ENCODE measurements at regions not wholly inside any gene's neighbourhood (a gene's known extent, or its start where the extent isn't known, plus 50 kb on each side); places are given as distances from the start of the nearest gene placed in this dataset.
"Not testable (repeated sequence)": the region's sequence is repeated elsewhere in the genome, so short reads cannot be mapped to it uniquely, and the experiment has no call there.

GRCh38 chr17:20665103-20665955 lies 85.8 kb downstream of the CDRT15L2 start:
- H3K36me3 ChIP-seq (ENCODE audit: control insufficient read depth in 2 of 2, insufficient read depth in 2 of 2, low read length in 1 of 2); H3K4me1 ChIP-seq (ENCODE audit: control insufficient read depth in 2 of 2, insufficient read depth in 2 of 2, low read length in 2 of 2); H3K27me3 ChIP-seq (ENCODE audit: control insufficient read depth in 2 of 2, insufficient read depth in 1 of 2, low read length in 1 of 2); H3K9me3 ChIP-seq (ENCODE audit: control insufficient read depth in 2 of 2, insufficient read depth in 1 of 2, low read length in 1 of 2); H3K4me3 ChIP-seq (ENCODE audit: low read length in 2 of 2); H3K27ac ChIP-seq (ENCODE audit: low read depth in 1 of 2, low read length in 1 of 2); DNase-seq (ENCODE audit: low read depth in 6 of 9, low spot score in 9 of 9): not testable (repeated sequence)
- 89% methylated on average over 3 of the region's 6 CpGs for WGBS

- not testable (repeated sequence) for H3K27me3 ChIP-seq (ENCODE audit: control insufficient read depth in 2 of 2, insufficient read depth in 1 of 2, low read length in 1 of 2); H3K4me1 ChIP-seq (ENCODE audit: control insufficient read depth in 2 of 2, insufficient read depth in 2 of 2, low read length in 2 of 2); H3K36me3 ChIP-seq (ENCODE audit: control insufficient read depth in 2 of 2, insufficient read depth in 2 of 2, low read length in 1 of 2); H3K4me3 ChIP-seq (ENCODE audit: low read length in 2 of 2); H3K27ac ChIP-seq (ENCODE audit: low read depth in 1 of 2, low read length in 1 of 2); DNase-seq (ENCODE audit: low read depth in 6 of 9, low spot score in 9 of 9); H3K9me3 ChIP-seq (ENCODE audit: control insufficient read depth in 2 of 2, insufficient read depth in 1 of 2, low read length in 1 of 2)
- WGBS: 95% methylated on average over 6 of the region's 6 CpGs
Observed at GRCh38 chr17:20666689-20667088, 87.2 kb downstream of the CDRT15L2 start.

DNA sequence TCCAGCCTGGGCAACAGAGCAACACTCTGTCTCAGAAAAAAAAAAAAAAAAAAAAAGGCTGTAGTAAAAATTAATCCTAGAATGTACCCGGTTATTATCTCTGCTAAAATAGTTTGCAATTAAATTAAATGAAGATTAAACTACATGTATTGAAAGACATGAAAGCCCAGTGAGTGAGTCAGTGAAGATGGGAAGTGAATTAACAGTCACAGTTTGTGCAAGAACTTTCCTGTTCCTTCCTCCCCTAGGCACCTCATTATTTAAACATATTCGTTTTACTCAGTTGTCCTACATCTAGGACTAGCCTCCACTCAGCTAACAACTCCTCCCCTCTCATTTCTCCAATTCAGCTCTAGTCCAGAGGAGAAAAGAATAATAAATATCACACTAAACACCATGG lies 88.2 kb downstream of the CDRT15L2 start:
- H3K4me1 ChIP-seq (ENCODE audit: control insufficient read depth in 2 of 2, insufficient read depth in 2 of 2, low read length in 2 of 2); H3K36me3 ChIP-seq (ENCODE audit: control insufficient read depth in 2 of 2, insufficient read depth in 2 of 2, low read length in 1 of 2); H3K27ac ChIP-seq (ENCODE audit: low read depth in 1 of 2, low read length in 1 of 2); DNase-seq (ENCODE audit: low read depth in 6 of 9, low spot score in 9 of 9); H3K9me3 ChIP-seq (ENCODE audit: control insufficient read depth in 2 of 2, insufficient read depth in 1 of 2, low read length in 1 of 2); H3K4me3 ChIP-seq (ENCODE audit: low read length in 2 of 2); H3K27me3 ChIP-seq (ENCODE audit: control insufficient read depth in 2 of 2, insufficient read depth in 1 of 2, low read length in 1 of 2): not testable (repeated sequence)
- WGBS: 83% methylated on average over 2 of the region's 2 CpGs

DNA sequence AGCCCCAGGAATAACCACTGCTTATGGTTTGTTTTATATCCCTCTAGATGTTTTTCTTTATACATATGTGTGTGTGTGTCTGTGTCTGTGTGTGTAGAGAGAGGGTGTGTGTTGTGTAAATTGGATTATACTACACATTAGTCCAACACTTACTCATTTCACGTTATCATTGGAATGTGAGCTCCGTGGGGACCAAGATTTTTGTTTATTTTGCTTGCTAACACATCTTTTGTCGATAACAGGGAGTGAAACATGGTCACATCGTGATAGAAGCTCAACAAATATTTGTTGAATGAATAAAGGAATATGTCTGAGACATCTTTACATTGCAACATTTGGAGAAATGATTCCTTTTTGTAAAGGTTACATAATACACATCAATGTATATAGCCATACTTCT lies 88.8 kb downstream of the CDRT15L2 start:
- not testable (repeated sequence) for H3K27me3 ChIP-seq (ENCODE audit: control insufficient read depth in 2 of 2, insufficient read depth in 1 of 2, low read length in 1 of 2); H3K4me1 ChIP-seq (ENCODE audit: control insufficient read depth in 2 of 2, insufficient read depth in 2 of 2, low read length in 2 of 2)

GRCh38 chr17:20668868-20669267 lies 89.3 kb downstream of the CDRT15L2 start:
- H3K9me3 ChIP-seq (ENCODE audit: control insufficient read depth in 2 of 2, insufficient read depth in 1 of 2, low read length in 1 of 2); H3K4me1 ChIP-seq (ENCODE audit: control insufficient read depth in 2 of 2, insufficient read depth in 2 of 2, low read length in 2 of 2); H3K4me3 ChIP-seq (ENCODE audit: low read length in 2 of 2); DNase-seq (ENCODE audit: low read depth in 6 of 9, low spot score in 9 of 9); H3K27ac ChIP-seq (ENCODE audit: low read depth in 1 of 2, low read length in 1 of 2); H3K27me3 ChIP-seq (ENCODE audit: control insufficient read depth in 2 of 2, insufficient read depth in 1 of 2, low read length in 1 of 2); H3K36me3 ChIP-seq (ENCODE audit: control insufficient read depth in 2 of 2, insufficient read depth in 2 of 2, low read length in 1 of 2): not testable (repeated sequence)

More for the DNA sequence above, 88.8 kb downstream of the CDRT15L2 start:
- H3K9me3 ChIP-seq (ENCODE audit: control insufficient read depth in 2 of 2, insufficient read depth in 1 of 2, low read length in 1 of 2); H3K4me3 ChIP-seq (ENCODE audit: low read length in 2 of 2); DNase-seq (ENCODE audit: low read depth in 6 of 9, low spot score in 9 of 9); H3K27ac ChIP-seq (ENCODE audit: low read depth in 1 of 2, low read length in 1 of 2); H3K36me3 ChIP-seq (ENCODE audit: control insufficient read depth in 2 of 2, insufficient read depth in 2 of 2, low read length in 1 of 2): not testable (repeated sequence)
- 95% methylated on average over 4 of the region's 4 CpGs for WGBS

GRCh38 chr17:20670506-20670905 lies 91.0 kb downstream of the CDRT15L2 start:
- 67% methylated on average over 1 of the region's 3 CpGs for WGBS
- not testable (repeated sequence) for H3K27me3 ChIP-seq (ENCODE audit: control insufficient read depth in 2 of 2, insufficient read depth in 1 of 2, low read length in 1 of 2); H3K27ac ChIP-seq (ENCODE audit: low read depth in 1 of 2, low read length in 1 of 2); H3K9me3 ChIP-seq (ENCODE audit: control insufficient read depth in 2 of 2, insufficient read depth in 1 of 2, low read length in 1 of 2); H3K4me1 ChIP-seq (ENCODE audit: control insufficient read depth in 2 of 2, insufficient read depth in 2 of 2, low read length in 2 of 2); DNase-seq (ENCODE audit: low read depth in 6 of 9, low spot score in 9 of 9); H3K4me3 ChIP-seq (ENCODE audit: low read length in 2 of 2); H3K36me3 ChIP-seq (ENCODE audit: control insufficient read depth in 2 of 2, insufficient read depth in 2 of 2, low read length in 1 of 2)

DNA sequence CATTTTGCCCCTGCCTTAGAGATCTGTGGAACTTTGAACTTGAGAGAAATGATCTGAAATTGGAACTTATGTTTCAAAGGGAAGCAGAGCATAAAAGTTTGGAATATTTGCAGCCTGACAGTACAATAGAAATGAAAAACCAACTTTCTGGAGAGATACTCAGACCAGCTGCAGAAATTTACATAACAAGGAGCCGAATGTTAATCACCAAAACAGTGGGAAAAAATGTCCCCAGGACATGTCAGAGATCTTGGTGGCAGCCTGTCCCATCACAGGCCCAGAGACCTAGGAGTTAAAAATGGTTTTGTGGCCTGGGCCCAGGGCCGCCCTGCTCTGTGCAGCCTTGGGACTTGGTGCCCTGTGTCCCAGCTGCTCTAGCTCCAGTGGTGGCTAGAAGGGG lies 94.8 kb downstream of the CDRT15L2 start:
- not testable (repeated sequence) for H3K27me3 ChIP-seq (ENCODE audit: control insufficient read depth in 2 of 2, insufficient read depth in 1 of 2, low read length in 1 of 2); DNase-seq (ENCODE audit: low read depth in 6 of 9, low spot score in 9 of 9); H3K27ac ChIP-seq (ENCODE audit: low read depth in 1 of 2, low read length in 1 of 2); H3K4me1 ChIP-seq (ENCODE audit: control insufficient read depth in 2 of 2, insufficient read depth in 2 of 2, low read length in 2 of 2); H3K36me3 ChIP-seq (ENCODE audit: control insufficient read depth in 2 of 2, insufficient read depth in 2 of 2, low read length in 1 of 2); H3K9me3 ChIP-seq (ENCODE audit: control insufficient read depth in 2 of 2, insufficient read depth in 1 of 2, low read length in 1 of 2); H3K4me3 ChIP-seq (ENCODE audit: low read length in 2 of 2)
- 96% methylated on average over 2 of the region's 2 CpGs for WGBS

DNA sequence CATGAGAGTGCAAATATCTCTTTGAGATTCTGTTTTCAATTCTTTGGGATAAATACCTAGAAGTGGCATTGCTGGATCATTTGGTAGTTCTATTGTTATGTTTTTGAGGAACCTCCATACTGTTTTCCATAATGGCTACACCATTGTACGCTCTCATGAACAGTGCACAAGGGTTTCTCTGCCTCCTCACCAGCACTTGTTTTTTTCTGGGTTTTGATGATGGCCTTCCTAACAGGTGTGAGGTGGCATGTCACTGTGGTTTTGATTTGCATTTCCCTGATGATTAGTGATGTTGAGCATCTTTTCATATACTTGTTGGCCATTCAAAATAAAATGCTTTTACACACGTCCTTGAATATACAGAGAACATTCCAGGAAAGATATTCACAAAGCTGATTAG lies 96.2 kb downstream of the CDRT15L2 start:
- not testable (repeated sequence) for H3K4me1 ChIP-seq (ENCODE audit: control insufficient read depth in 2 of 2, insufficient read depth in 2 of 2, low read length in 2 of 2); H3K9me3 ChIP-seq (ENCODE audit: control insufficient read depth in 2 of 2, insufficient read depth in 1 of 2, low read length in 1 of 2); DNase-seq (ENCODE audit: low read depth in 6 of 9, low spot score in 9 of 9); H3K4me3 ChIP-seq (ENCODE audit: low read length in 2 of 2); H3K27ac ChIP-seq (ENCODE audit: low read depth in 1 of 2, low read length in 1 of 2); H3K36me3 ChIP-seq (ENCODE audit: control insufficient read depth in 2 of 2, insufficient read depth in 2 of 2, low read length in 1 of 2); H3K27me3 ChIP-seq (ENCODE audit: control insufficient read depth in 2 of 2, insufficient read depth in 1 of 2, low read length in 1 of 2)
- WGBS: 92% methylated on average over 2 of the region's 2 CpGs

GRCh38 chr17:20676656-20677055 lies 97.1 kb downstream of the CDRT15L2 start:
- not testable (repeated sequence) for DNase-seq (ENCODE audit: low read depth in 6 of 9, low spot score in 9 of 9); H3K4me1 ChIP-seq (ENCODE audit: control insufficient read depth in 2 of 2, insufficient read depth in 2 of 2, low read length in 2 of 2); H3K9me3 ChIP-seq (ENCODE audit: control insufficient read depth in 2 of 2, insufficient read depth in 1 of 2, low read length in 1 of 2); H3K27me3 ChIP-seq (ENCODE audit: control insufficient read depth in 2 of 2, insufficient read depth in 1 of 2, low read length in 1 of 2); H3K36me3 ChIP-seq (ENCODE audit: control insufficient read depth in 2 of 2, insufficient read depth in 2 of 2, low read length in 1 of 2); H3K27ac ChIP-seq (ENCODE audit: low read depth in 1 of 2, low read length in 1 of 2); H3K4me3 ChIP-seq (ENCODE audit: low read length in 2 of 2)
- 95% methylated on average over 1 of the region's 1 CpG for WGBS

Data from thymus (tissue), 11 donors.